SK-N-SH treated with all-trans-retinoic acid at 6 μM for 48 hours (cell line): ENCODE measurements at regions not wholly inside any gene's neighbourhood (a gene's known extent, or its start where the extent isn't known, plus 50 kb on each side); places are given as distances from the start of the nearest gene placed in this dataset.

ENCODE experiments used
- ATAC-seq: fragments of 200-7000 bp; cut with Tn5 transposase; 3 replicates; pipeline ENCODE4 v1.9.1; 2020; ENCODE audit warnings: mild to moderate bottlenecking, moderate library complexity
- ARNTL ChIP-seq: fragments of 450-650 bp; formaldehyde crosslinking; IDR thresholded peaks from 2 replicates; pipeline ENCODE4 v1.5.0; 2020; ENCODE audit warnings: low read depth, mild to moderate bottlenecking, moderate library complexity, borderline replicate concordance
- BACH2 ChIP-seq: fragments of 250-450 bp; sonication (Bioruptor Pico); IDR thresholded peaks from 2 replicates; pipeline ENCODE4 v1.9.0; 2021; ENCODE audit warnings: mild to moderate bottlenecking, borderline replicate concordance
- CSDC2 ChIP-seq: fragments of 250-450 bp; sonication (Bioruptor Pico); IDR thresholded peaks from 2 replicates; pipeline ENCODE4 v1.5.0; 2020; ENCODE audit warnings: mild to moderate bottlenecking, moderate library complexity
- ESRRG ChIP-seq: fragments of 250-450 bp; sonication (Bioruptor Pico); IDR thresholded peaks from 2 replicates; pipeline ENCODE4 v1.6.1; 2021; ENCODE audit warnings: mild to moderate bottlenecking
- GLIS3 ChIP-seq: fragments of 250-450 bp; sonication (Bioruptor Pico); IDR thresholded peaks from 2 replicates; pipeline ENCODE4 v1.5.0; 2020; ENCODE audit warnings: mild to moderate bottlenecking, moderate library complexity
- ISL1 ChIP-seq: fragments of 250-450 bp; sonication (Bioruptor Pico); IDR thresholded peaks from 2 replicates; pipeline ENCODE4 v2.1.2; 2022; ENCODE audit warnings: mild to moderate bottlenecking, moderate library complexity
- OSR1 ChIP-seq: fragments of 250-450 bp; sonication (Bioruptor Pico); IDR thresholded peaks from 2 replicates; pipeline ENCODE4 v1.8.0; 2022; ENCODE audit warnings: moderate library complexity, mild to moderate bottlenecking, inconsistent platforms
- RARB ChIP-seq: fragments of 250-450 bp; sonication (Bioruptor Pico); IDR thresholded peaks from 2 replicates; pipeline ENCODE4 v1.8.0; 2021; ENCODE audit warnings: mild to moderate bottlenecking, moderate library complexity
- SNAI2 ChIP-seq: fragments of 250-450 bp; sonication (Bioruptor Pico); IDR thresholded peaks from 2 replicates; pipeline ENCODE4 v1.5.0; 2020; ENCODE audit warnings: mild to moderate bottlenecking, moderate library complexity
- TCF4 ChIP-seq: fragments of 250-450 bp; sonication (Bioruptor Pico); IDR thresholded peaks from 2 replicates; pipeline ENCODE4 v1.8.0; 2021; ENCODE audit warnings: mild to moderate bottlenecking, moderate library complexity, borderline replicate concordance
- TOX ChIP-seq: fragments of 250-450 bp; sonication (Bioruptor Pico); IDR thresholded peaks from 2 replicates; pipeline ENCODE4 v1.8.0; 2021; ENCODE audit warnings: mild to moderate bottlenecking, moderate library complexity, borderline replicate concordance
- ZC3H10 ChIP-seq: fragments of 250-450 bp; sonication (Bioruptor Pico); IDR thresholded peaks from 2 replicates; pipeline ENCODE4 v1.5.1; 2021; ENCODE audit warnings: mild to moderate bottlenecking, moderate library complexity
- ZFP3 ChIP-seq: fragments of 250-450 bp; sonication (Bioruptor Pico); IDR thresholded peaks from 2 replicates; pipeline ENCODE4 v1.5.0; 2020; ENCODE audit warnings: mild to moderate bottlenecking, moderate library complexity
- ZNF565 ChIP-seq: fragments of 450-650 bp; formaldehyde crosslinking; conservative IDR thresholded peaks from 2 replicates; pipeline ENCODE4 v1.5.0; 2020; ENCODE audit warnings: low read depth, mild to moderate bottlenecking, moderate library complexity
- ZNF70 ChIP-seq: fragments of 450-650 bp; formaldehyde crosslinking; IDR thresholded peaks from 2 replicates; pipeline ENCODE4 v1.5.0; 2020; ENCODE audit warnings: mild to moderate bottlenecking, moderate library complexity
- ZNF8 ChIP-seq: fragments of 450-650 bp; formaldehyde crosslinking; IDR thresholded peaks from 2 replicates; pipeline ENCODE4 v1.5.0; 2020; ENCODE audit warnings: mild to moderate bottlenecking, moderate library complexity
- TF ChIP-seq, protein P1 (sequence below): fragments of 250-450 bp; sonication (Bioruptor Pico); IDR thresholded peaks from 2 replicates; pipeline ENCODE4 v1.8.0; 2021; ENCODE audit warnings: low read depth, mild to moderate bottlenecking, moderate library complexity, borderline replicate concordance
- TF ChIP-seq, protein P2 (sequence below): fragments of 250-450 bp; sonication (Bioruptor Pico); IDR thresholded peaks from 2 replicates; pipeline ENCODE4 v1.5.1; 2020; ENCODE audit warnings: low read depth, mild to moderate bottlenecking, moderate library complexity
- TF ChIP-seq, protein P3 (sequence below): fragments of 250-450 bp; sonication (Bioruptor Pico); IDR thresholded peaks from 2 replicates; pipeline ENCODE4 v1.8.0; 2020; ENCODE audit warnings: mild to moderate bottlenecking, moderate library complexity, borderline replicate concordance
- TF ChIP-seq, protein P4 (sequence below): fragments of 250-450 bp; sonication (Bioruptor Pico); IDR thresholded peaks from 2 replicates; pipeline ENCODE4 v1.5.1; 2021; ENCODE audit warnings: mild to moderate bottlenecking, moderate library complexity

DNA sequence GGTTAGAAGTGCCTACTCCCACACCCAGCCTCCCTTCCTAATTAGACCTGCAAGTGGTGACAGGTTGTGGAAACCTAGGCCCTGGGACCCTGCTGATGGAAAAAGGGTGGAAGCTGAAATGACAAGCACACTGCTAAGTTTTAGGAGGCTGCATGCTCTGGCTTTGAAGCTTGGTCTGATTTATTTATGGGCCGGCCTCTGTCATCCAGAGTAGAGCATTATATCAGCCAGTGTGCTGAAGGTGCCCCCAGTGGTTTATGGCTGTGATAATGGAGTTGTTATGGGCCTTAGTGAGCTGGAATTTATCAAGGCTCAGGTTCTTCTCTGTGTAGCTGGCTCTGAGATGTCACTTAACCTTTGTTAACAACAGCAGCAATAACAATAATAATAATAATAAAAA, 142.6 kb downstream of the UTP18 start:
- TF ChIP-seq ESRRG (no peak), ZNF565 (CRISPR knock-in tag) (no peak), ZC3H10 (CRISPR knock-in tag) (no peak), ARNTL (CRISPR knock-in tag) (no peak), RARB (CRISPR knock-in tag) (no peak), BACH2 (CRISPR knock-in tag) (no peak), OSR1 (no peak), ZFP3 (CRISPR knock-in tag) (no peak), GLIS3 (CRISPR knock-in tag) (no peak), CSDC2 (CRISPR knock-in tag) (no peak), TOX (CRISPR knock-in tag) (no peak), ZNF8 (CRISPR knock-in tag) (no peak), TCF4 (CRISPR knock-in tag) (no peak), ZNF70 (CRISPR knock-in tag) (no peak)
- TF ChIP-seq, protein P1, sequence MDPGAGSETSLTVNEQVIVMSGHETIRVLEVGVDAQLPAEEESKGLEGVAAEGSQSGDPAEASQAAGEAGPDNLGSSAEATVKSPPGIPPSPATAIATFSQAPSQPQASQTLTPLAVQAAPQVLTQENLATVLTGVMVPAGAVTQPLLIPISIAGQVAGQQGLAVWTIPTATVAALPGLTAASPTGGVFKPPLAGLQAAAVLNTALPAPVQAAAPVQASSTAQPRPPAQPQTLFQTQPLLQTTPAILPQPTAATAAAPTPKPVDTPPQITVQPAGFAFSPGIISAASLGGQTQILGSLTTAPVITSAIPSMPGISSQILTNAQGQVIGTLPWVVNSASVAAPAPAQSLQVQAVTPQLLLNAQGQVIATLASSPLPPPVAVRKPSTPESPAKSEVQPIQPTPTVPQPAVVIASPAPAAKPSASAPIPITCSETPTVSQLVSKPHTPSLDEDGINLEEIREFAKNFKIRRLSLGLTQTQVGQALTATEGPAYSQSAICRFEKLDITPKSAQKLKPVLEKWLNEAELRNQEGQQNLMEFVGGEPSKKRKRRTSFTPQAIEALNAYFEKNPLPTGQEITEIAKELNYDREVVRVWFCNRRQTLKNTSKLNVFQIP (CRISPR knock-in tag), result no peak
- TF ChIP-seq, protein P2, sequence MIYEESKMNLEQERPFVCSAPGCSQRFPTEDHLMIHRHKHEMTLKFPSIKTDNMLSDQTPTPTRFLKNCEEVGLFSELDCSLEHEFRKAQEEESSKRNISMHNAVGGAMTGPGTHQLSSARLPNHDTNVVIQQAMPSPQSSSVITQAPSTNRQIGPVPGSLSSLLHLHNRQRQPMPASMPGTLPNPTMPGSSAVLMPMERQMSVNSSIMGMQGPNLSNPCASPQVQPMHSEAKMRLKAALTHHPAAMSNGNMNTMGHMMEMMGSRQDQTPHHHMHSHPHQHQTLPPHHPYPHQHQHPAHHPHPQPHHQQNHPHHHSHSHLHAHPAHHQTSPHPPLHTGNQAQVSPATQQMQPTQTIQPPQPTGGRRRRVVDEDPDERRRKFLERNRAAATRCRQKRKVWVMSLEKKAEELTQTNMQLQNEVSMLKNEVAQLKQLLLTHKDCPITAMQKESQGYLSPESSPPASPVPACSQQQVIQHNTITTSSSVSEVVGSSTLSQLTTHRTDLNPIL (CRISPR knock-in tag), result no peak
- no peak for ATAC-seq

DNA sequence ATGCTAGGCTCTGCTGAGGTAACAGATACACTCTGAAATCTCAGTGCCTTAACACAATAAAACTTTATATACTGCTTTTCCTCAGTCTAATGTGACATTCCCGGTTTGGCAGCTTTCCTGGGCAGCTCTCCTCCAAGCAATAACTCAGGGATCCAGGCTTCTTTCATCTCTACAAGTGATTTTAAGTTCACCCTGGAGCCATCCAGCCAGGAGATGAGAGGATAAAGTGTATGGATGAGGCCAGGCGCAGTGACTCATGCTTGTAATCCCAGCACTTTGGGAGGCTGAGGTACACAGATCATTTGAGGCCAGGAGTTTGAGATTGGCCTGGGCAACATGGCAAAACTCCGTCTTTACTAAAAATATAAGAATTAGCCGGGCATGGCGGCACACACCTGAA, 147.2 kb downstream of the UTP18 start:
- no peak for ATAC-seq
- no peak for TF ChIP-seq ZNF565 (CRISPR knock-in tag)
- TF ChIP-seq, protein P3, sequence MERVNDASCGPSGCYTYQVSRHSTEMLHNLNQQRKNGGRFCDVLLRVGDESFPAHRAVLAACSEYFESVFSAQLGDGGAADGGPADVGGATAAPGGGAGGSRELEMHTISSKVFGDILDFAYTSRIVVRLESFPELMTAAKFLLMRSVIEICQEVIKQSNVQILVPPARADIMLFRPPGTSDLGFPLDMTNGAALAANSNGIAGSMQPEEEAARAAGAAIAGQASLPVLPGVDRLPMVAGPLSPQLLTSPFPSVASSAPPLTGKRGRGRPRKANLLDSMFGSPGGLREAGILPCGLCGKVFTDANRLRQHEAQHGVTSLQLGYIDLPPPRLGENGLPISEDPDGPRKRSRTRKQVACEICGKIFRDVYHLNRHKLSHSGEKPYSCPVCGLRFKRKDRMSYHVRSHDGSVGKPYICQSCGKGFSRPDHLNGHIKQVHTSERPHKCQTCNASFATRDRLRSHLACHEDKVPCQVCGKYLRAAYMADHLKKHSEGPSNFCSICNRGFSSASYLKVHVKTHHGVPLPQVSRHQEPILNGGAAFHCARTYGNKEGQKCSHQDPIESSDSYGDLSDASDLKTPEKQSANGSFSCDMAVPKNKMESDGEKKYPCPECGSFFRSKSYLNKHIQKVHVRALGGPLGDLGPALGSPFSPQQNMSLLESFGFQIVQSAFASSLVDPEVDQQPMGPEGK, result no peak
- no peak for TF ChIP-seq ZNF8 (CRISPR knock-in tag)
- TF ChIP-seq ESRRG, result no peak

DNA sequence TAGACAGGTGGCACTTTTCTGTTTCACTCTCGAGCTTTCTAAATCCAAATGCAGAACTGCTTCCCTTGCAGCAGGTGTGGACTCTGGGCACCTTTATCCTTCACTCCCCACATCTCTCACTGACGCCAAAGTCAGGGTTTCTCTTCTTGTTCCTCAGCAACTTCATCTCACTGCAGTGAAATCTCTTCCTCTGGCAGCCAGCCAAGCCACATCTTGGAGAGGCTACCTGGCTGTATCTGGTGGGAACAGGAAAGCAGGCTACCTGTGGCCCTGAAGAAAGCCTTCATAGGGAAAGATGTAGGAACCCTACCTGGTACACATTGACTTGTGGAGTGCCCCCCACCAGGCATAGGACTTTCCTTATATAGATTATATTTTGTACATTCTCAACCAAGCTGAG, 159.1 kb downstream of the UTP18 start:
- ATAC-seq, result no peak
- TF ChIP-seq, protein P4, sequence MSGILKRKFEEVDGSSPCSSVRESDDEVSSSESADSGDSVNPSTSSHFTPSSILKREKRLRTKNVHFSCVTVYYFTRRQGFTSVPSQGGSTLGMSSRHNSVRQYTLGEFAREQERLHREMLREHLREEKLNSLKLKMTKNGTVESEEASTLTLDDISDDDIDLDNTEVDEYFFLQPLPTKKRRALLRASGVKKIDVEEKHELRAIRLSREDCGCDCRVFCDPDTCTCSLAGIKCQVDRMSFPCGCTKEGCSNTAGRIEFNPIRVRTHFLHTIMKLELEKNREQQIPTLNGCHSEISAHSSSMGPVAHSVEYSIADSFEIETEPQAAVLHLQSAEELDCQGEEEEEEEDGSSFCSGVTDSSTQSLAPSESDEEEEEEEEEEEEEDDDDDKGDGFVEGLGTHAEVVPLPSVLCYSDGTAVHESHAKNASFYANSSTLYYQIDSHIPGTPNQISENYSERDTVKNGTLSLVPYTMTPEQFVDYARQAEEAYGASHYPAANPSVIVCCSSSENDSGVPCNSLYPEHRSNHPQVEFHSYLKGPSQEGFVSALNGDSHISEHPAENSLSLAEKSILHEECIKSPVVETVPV, result no peak
- TF ChIP-seq GLIS3 (CRISPR knock-in tag) (no peak), SNAI2 (CRISPR knock-in tag) (no peak), ARNTL (CRISPR knock-in tag) (no peak), ZFP3 (CRISPR knock-in tag) (no peak), BACH2 (CRISPR knock-in tag) (no peak), OSR1 (no peak), ISL1 (CRISPR knock-in tag) (no peak), CSDC2 (CRISPR knock-in tag) (no peak), ESRRG (no peak)
- TF ChIP-seq, protein P3, result no peak
- TF ChIP-seq, protein P2 (CRISPR knock-in tag), result no peak
- TF ChIP-seq, protein P1 (CRISPR knock-in tag), result no peak
